ENCODE measurements at regions not wholly inside any gene's neighbourhood (a gene's known extent, or its start where the extent isn't known, plus 50 kb on each side); places are given as distances from the start of the nearest gene placed in this dataset.

DNA sequence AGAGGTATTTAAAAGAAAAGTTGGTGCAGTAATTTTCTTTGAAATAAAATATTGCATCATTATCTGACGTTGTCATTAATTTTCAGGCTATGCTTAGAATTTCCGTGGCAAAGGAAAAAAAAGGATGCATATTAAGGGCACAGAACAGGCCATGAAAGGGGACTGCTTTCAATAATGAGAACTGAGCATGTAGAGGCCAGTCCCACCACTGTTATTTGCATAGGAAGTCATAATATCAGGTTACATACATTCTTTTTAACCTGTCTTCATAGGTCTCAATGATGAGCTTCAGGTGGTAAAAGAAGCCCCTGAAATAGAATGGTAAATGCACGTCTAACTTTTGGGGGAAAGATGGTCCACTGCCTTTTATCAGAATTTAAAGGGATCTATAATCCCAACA lies 272.1 kb upstream of the ALCAM start:
- no peak overlapping the region for H3K4me3 ChIP-seq (ENCODE audit: low read depth, low read length)
- TF ChIP-seq, protein P1, sequence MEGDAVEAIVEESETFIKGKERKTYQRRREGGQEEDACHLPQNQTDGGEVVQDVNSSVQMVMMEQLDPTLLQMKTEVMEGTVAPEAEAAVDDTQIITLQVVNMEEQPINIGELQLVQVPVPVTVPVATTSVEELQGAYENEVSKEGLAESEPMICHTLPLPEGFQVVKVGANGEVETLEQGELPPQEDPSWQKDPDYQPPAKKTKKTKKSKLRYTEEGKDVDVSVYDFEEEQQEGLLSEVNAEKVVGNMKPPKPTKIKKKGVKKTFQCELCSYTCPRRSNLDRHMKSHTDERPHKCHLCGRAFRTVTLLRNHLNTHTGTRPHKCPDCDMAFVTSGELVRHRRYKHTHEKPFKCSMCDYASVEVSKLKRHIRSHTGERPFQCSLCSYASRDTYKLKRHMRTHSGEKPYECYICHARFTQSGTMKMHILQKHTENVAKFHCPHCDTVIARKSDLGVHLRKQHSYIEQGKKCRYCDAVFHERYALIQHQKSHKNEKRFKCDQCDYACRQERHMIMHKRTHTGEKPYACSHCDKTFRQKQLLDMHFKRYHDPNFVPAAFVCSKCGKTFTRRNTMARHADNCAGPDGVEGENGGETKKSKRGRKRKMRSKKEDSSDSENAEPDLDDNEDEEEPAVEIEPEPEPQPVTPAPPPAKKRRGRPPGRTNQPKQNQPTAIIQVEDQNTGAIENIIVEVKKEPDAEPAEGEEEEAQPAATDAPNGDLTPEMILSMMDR (IDR thresholded peaks at IDR 0.05; ENCODE audit: insufficient read depth, low read length), result no peak
- no peak for DNase-seq (ENCODE audit: low read depth)

DNA sequence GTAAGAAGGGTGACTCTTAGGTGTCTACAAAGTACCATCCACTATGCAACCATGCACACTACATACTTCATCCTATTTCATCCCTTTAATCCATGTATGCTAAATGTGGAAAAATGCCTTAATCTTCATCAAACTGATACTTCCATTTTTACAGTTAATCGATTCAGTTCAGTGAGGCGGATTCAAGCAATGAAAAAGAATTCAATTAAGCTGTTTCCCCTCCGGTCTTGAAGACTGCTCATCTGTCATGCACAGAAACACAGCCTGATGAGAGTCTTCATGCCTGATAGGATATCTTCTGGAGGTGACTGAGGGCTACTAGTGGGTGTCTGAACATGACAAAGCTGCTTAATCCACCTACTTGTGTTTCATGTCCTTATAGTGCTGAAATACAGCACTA lies 270.6 kb upstream of the ALCAM start:
- DNase-seq (ENCODE audit: low read depth), result no peak
- TF ChIP-seq, protein P1 (IDR thresholded peaks at IDR 0.05; ENCODE audit: insufficient read depth, low read length), result no peak
- no peak overlapping the region for H3K4me3 ChIP-seq (ENCODE audit: low read depth, low read length)

DNA sequence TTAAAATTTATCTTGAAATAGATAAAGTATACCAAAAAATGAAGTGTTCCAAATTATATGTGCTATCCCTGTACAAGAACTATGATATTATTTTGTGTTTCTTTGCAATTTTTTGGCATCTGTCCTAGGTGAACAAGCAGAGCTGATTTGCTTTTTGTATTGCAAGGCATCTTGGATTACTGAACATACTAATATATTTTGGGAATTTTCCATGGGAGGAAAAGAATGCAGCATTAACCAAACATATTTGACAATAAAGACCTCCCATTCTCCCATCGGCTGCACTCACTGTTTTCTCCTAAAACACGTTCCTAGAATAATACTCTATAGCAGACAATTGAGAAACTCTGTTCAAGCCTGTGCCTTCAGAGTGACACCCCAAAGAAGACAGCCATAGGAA lies 265.1 kb upstream of the ALCAM start:
- no peak for DNase-seq (ENCODE audit: low read depth)
- H3K4me3 ChIP-seq (ENCODE audit: low read depth, low read length), result no peak overlapping the region
- TF ChIP-seq, protein P1 (IDR thresholded peaks at IDR 0.05; ENCODE audit: insufficient read depth, low read length), result no peak

DNA sequence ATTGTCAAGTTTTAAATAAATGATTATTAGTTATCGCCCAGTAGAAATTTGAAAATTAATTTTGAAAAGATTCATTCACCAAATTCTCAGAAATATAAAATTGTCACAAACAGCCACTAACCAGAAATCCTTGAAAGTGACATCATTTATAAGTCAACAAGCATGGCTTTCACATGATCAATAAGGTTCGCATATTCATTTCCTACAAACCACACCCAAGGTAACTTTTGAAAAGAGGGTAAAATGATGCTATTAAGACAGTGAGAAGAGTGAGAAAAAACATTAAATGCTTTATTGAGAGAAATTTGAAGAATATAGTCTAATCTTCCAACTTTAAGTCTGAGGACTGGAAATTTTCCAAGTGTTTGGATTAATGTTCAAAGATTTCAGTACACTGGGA lies 263.6 kb upstream of the ALCAM start:
- no peak for DNase-seq (ENCODE audit: low read depth)
- no peak overlapping the region for H3K4me3 ChIP-seq (ENCODE audit: low read depth, low read length)
- TF ChIP-seq, protein P1 (IDR thresholded peaks at IDR 0.05; ENCODE audit: insufficient read depth, low read length), result no peak

DNA sequence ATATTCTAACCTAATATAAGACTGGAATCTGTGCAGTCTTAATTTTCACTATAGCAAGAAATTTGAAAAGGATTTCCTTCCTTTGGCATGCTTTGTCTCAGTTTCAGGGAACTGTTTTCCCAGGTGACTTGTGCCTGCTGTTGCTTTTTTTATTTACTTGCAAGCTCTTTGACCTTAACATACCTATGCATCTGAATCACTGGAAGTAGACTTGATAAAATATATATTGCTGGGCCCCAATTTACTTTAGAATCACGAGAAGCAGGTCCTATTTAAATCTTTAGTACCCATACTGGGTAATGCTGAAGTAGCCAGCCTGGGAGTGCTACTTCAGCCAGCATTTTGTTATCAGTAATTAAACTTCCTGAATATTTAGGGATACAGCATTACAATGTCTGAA lies 257.9 kb upstream of the ALCAM start:
- H3K4me3 ChIP-seq (ENCODE audit: low read depth, low read length), result no peak overlapping the region
- TF ChIP-seq, protein P1 (IDR thresholded peaks at IDR 0.05; ENCODE audit: insufficient read depth, low read length), result no peak
- peak; percentile 7 for DNase-seq (ENCODE audit: low read depth)

DNA sequence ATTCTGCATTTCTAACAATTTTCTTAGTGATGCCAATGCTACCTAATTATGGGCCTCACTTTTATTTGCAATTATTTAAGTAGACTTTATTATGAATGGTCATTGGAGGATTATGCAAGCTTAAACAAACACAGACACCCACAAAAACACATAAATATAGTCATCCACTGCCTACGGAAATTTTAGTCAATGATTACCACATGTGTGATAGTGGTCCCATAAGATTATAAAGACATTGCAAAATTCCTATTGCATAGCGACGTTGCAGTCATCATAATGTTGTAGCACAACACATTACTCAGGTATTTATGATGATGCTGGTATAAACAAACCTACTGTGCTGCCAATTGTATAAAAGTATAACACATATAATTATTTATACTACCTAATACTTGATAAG lies 247.8 kb upstream of the ALCAM start:
- TF ChIP-seq, protein P1 (IDR thresholded peaks at IDR 0.05; ENCODE audit: insufficient read depth, low read length), result no peak
- no peak overlapping the region for H3K4me3 ChIP-seq (ENCODE audit: low read depth, low read length)
- peak; percentile 16 for DNase-seq (ENCODE audit: low read depth)

DNA sequence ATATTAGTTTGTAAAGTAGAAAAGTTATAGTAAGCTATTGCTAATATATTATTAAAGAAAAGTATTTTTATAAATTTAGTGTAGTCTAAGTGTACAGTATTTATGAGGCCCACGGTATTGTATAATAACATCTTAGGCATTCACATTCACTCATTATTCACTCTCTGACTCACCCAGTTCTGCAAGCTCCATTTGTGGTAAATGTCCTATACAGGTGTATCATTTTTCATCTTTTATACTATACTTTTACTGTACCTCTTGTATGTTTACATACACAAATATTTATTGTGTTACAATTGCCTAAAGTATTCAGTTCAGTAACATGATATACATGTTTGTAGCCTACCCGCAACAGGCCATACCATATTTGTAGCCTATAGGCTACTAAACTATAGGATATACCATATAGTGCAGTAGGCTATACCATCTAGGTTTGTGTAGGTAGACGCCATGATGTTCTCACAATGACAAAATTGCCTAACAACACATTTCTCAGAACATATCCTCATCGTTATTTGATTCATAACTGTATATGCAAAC lies 246.8 kb upstream of the ALCAM start:
- no peak for DNase-seq (ENCODE audit: low read depth)

More for the DNA sequence above, 246.8 kb upstream of the ALCAM start:
- no peak overlapping the region for H3K4me3 ChIP-seq (ENCODE audit: low read depth, low read length)
- TF ChIP-seq, protein P1 (IDR thresholded peaks at IDR 0.05; ENCODE audit: insufficient read depth, low read length), result no peak

Data from fibroblast of the aortic adventitia (primary cell).